ENCODE measurements at regions not wholly inside any gene's neighbourhood (a gene's known extent, or its start where the extent isn't known, plus 50 kb on each side); places are given as distances from the start of the nearest gene placed in this dataset.

DNA sequence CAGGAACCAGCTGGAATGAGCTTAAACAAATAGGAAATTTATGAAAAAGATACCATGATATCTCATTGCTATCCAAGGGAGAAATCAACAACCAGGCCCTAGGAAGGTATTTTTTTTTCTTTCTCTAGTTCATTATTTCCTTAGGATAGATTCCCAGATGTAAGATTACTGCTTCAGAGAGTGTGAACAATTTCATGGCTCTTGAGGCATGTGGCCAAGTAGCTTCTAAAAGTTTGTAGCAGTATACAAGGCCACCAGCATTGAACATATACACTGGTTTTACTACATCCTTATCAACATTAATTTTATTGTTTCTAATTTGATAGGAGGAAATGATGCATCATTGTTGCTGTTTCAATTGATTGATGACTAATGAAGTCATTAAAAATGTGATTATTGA lies 201.2 kb downstream of the SREK1 start:
- H3K4me1 ChIP-seq (ENCODE audit: control insufficient read depth in 1 of 2, insufficient read depth in 2 of 2, low read length in 2 of 2), result no peaks in the 10 kb centered on the region
- ChIA-PET CTCF (no interaction called here), RAD21 (ENCODE audit: low non-redundant PET in 1 of 2, low total read pairs in 2 of 2, uncharacterized antibody in 2 of 2, unreplicated experiment in 2 of 2) (no interaction called here), POLR2A (no interaction called here)
- BruUV-seq (replicated peaks), result no TSS peak
- peaks cover 74% of the 10 kb centered on the region for H3K27me3 ChIP-seq (ENCODE audit: insufficient read depth, low read length)
- H3K36me3 ChIP-seq (ENCODE audit: control insufficient read depth in 1 of 2, insufficient read depth in 2 of 2, low read length in 2 of 2), result no peaks in the 10 kb centered on the region
- no peak overlapping the region for H2AFZ ChIP-seq (ENCODE audit: low read depth, low read length, poor library complexity, severe bottlenecking)
- H3K9ac ChIP-seq (ENCODE audit: low read length), result no peak overlapping the region
- intact Hi-C loops (cut with micrococcal nuclease), result no loop called here
- DNase-seq (ENCODE audit: low read depth, low spot score) (no peak), ATAC-seq (no peak)
- H3K27ac ChIP-seq (ENCODE audit: low read depth, low read length), result no peak overlapping the region
- H3K4me2 ChIP-seq (ENCODE audit: low read length), result no peak overlapping the region
- H3K79me2 ChIP-seq (ENCODE audit: insufficient read depth, low read length), result no peaks in the 10 kb centered on the region
- H3K9me3 ChIP-seq (ENCODE audit: control insufficient read depth in 1 of 2, insufficient read depth in 1 of 2, low read depth in 1 of 2, low read length in 2 of 2), result no peaks in the 10 kb centered on the region
- TF ChIP-seq YY1 (IDR thresholded peaks at IDR 0.05; ENCODE audit: extremely low read depth, insufficient replicate concordance, low read depth, low read length), result no peak
- no peak for TF ChIP-seq SIN3A (IDR thresholded peaks at IDR 0.05; ENCODE audit: low read depth)
- no peak for TF ChIP-seq CBX3 (IDR thresholded peaks at IDR 0.05; ENCODE audit: low read depth)
- TF ChIP-seq, protein P1, sequence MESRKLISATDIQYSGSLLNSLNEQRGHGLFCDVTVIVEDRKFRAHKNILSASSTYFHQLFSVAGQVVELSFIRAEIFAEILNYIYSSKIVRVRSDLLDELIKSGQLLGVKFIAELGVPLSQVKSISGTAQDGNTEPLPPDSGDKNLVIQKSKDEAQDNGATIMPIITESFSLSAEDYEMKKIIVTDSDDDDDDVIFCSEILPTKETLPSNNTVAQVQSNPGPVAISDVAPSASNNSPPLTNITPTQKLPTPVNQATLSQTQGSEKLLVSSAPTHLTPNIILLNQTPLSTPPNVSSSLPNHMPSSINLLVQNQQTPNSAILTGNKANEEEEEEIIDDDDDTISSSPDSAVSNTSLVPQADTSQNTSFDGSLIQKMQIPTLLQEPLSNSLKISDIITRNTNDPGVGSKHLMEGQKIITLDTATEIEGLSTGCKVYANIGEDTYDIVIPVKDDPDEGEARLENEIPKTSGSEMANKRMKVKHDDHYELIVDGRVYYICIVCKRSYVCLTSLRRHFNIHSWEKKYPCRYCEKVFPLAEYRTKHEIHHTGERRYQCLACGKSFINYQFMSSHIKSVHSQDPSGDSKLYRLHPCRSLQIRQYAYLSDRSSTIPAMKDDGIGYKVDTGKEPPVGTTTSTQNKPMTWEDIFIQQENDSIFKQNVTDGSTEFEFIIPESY (IDR thresholded peaks at IDR 0.05; ENCODE audit: extremely low read depth, insufficient replicate concordance, low read length), result no peak
- TF ChIP-seq RAD21 (IDR thresholded peaks at IDR 0.05; ENCODE audit: low read depth), result no peak
- TF ChIP-seq SP1 (IDR thresholded peaks at IDR 0.05; ENCODE audit: low read depth), result no peak
- TF ChIP-seq EZH2 (IDR thresholded peaks at IDR 0.05), result no peak
- no peak for TF ChIP-seq EGR1 (IDR thresholded peaks at IDR 0.05; ENCODE audit: low read depth)
- TF ChIP-seq TCF7L2 (IDR thresholded peaks at IDR 0.05; ENCODE audit: borderline replicate concordance, extremely low read depth, insufficient read depth, insufficient read length), result no peak
- TF ChIP-seq, protein P2, sequence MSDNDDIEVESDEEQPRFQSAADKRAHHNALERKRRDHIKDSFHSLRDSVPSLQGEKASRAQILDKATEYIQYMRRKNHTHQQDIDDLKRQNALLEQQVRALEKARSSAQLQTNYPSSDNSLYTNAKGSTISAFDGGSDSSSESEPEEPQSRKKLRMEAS (IDR thresholded peaks at IDR 0.05), result no peak
- TF ChIP-seq SRF (IDR thresholded peaks at IDR 0.05; ENCODE audit: low read depth), result no peak
- TF ChIP-seq CEBPB (IDR thresholded peaks at IDR 0.05; ENCODE audit: low read depth), result no peak
- H3K4me3 ChIP-seq (replicated peaks in 1 of 2; ENCODE audit: low read depth in 1 of 2, low read length in 2 of 2), result no peak overlapping the region
- no peaks in the 10 kb centered on the region for H3K9me2 ChIP-seq (ENCODE audit: insufficient read depth)
- H4K20me1 ChIP-seq (ENCODE audit: insufficient read depth), result no peaks in the 10 kb centered on the region
